ENCODE measurements at regions not wholly inside any gene's neighbourhood (a gene's known extent, or its start where the extent isn't known, plus 50 kb on each side); places are given as distances from the start of the nearest gene placed in this dataset.

DNA sequence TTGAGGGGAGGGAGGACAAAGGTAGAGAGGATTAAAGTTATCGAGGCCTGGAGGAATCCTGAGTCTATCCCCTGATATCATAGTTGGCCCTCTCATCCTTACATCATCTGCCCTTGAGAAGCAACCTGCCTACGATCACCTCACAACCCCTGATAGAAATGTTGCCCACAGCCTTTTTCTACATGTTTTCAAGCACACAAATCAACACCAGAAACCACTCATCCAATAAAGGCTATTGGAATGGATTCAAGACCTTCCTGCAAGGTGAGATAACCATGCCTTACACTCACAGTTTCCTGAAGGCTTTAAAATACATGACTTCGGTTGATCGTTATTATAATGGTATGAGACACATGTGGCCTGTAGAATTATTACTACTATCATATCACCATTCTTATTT lies 175.7 kb upstream of the EGLN3 start:
- no peak for FAIRE-seq
- H3K36me3 ChIP-seq (ENCODE audit: control insufficient read depth in 2 of 2, extremely low read depth in 1 of 2, insufficient read depth in 2 of 2, low read length in 2 of 2): no peaks in the 10 kb centered on the region
- H4K20me1 ChIP-seq (replicated peaks; ENCODE audit: control insufficient read depth, extremely low read depth, insufficient read depth, low read length): no peaks in the 10 kb centered on the region
- no peaks in the 10 kb centered on the region for H3K27me3 ChIP-seq (ENCODE audit: control insufficient read depth in 2 of 2, insufficient read depth in 2 of 2, low read length in 2 of 2)
- TF ChIP-seq EZH2 (IDR thresholded peaks at IDR 0.05; ENCODE audit: borderline replicate concordance, low read depth, low read length, severe bottlenecking) (no peak), POLR2AphosphoS5 (IDR thresholded peaks at IDR 0.05; ENCODE audit: insufficient read depth, low read depth, low read length) (no peak), FOS (IDR thresholded peaks at IDR 0.05; ENCODE audit: borderline replicate concordance, insufficient read depth, low read length) (no peak), JUN (IDR thresholded peaks at IDR 0.05; ENCODE audit: borderline replicate concordance, insufficient read depth, insufficient read length, low read depth) (no peak), POLR2A (IDR thresholded peaks at IDR 0.05; ENCODE audit: low read depth, low read length) (no peak), MYC (IDR thresholded peaks at IDR 0.05; ENCODE audit: low read depth, low read length) (no peak), GATA2 (IDR thresholded peaks at IDR 0.05; ENCODE audit: insufficient read depth, insufficient read length, low read depth, low read length) (no peak)
- TF ChIP-seq, protein P1, sequence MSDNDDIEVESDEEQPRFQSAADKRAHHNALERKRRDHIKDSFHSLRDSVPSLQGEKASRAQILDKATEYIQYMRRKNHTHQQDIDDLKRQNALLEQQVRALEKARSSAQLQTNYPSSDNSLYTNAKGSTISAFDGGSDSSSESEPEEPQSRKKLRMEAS (IDR thresholded peaks at IDR 0.05; ENCODE audit: insufficient read depth, insufficient read length): no peak
- TF ChIP-seq, protein P2, sequence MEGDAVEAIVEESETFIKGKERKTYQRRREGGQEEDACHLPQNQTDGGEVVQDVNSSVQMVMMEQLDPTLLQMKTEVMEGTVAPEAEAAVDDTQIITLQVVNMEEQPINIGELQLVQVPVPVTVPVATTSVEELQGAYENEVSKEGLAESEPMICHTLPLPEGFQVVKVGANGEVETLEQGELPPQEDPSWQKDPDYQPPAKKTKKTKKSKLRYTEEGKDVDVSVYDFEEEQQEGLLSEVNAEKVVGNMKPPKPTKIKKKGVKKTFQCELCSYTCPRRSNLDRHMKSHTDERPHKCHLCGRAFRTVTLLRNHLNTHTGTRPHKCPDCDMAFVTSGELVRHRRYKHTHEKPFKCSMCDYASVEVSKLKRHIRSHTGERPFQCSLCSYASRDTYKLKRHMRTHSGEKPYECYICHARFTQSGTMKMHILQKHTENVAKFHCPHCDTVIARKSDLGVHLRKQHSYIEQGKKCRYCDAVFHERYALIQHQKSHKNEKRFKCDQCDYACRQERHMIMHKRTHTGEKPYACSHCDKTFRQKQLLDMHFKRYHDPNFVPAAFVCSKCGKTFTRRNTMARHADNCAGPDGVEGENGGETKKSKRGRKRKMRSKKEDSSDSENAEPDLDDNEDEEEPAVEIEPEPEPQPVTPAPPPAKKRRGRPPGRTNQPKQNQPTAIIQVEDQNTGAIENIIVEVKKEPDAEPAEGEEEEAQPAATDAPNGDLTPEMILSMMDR (IDR thresholded peaks at IDR 0.05; ENCODE audit: extremely low read depth in 1 of 2, insufficient read depth in 1 of 2, low read depth in 1 of 2, low read length in 2 of 2): no peak
- intact Hi-C loops (cut with micrococcal nuclease): no loop called here
- H3K9me1 ChIP-seq (replicated peaks; ENCODE audit: control insufficient read depth, extremely low read depth, insufficient read depth, low read length): no peaks in the 10 kb centered on the region
- no peak overlapping the region for H3K27ac ChIP-seq (ENCODE audit: insufficient read depth, low read depth, low read length)
- no peak for DNase-seq (ENCODE audit: low read depth, low spot score)
- no peak overlapping the region for H2AFZ ChIP-seq (ENCODE audit: low read depth, low read length)
- no peak overlapping the region for H3K9ac ChIP-seq (replicated peaks; ENCODE audit: extremely low read depth, insufficient read depth, low read length)
- POLR2A ChIA-PET: no interaction called here
- CTCF ChIA-PET: interaction anchor here (1.5 kb wide), 1 partner anchor 28 kb away, joined by 4 read pairs; no protein-coding TSS in a partner anchor
- H3K4me2 ChIP-seq (ENCODE audit: insufficient read depth, low read length): no peak overlapping the region
- BruUV-seq (replicated peaks): no TSS peak
- H3K4me3 ChIP-seq (replicated peaks in 1 of 3; ENCODE audit: insufficient read depth in 1 of 3, low read depth in 1 of 3, low read length in 3 of 3): no peak overlapping the region
- no peaks in the 10 kb centered on the region for H3K9me3 ChIP-seq (replicated peaks; ENCODE audit: control insufficient read depth, insufficient read depth, low read length)
- H3K4me1 ChIP-seq (ENCODE audit: control insufficient read depth, extremely low read depth, insufficient read depth, low read length): no peaks in the 10 kb centered on the region
- no peaks in the 10 kb centered on the region for H3K79me2 ChIP-seq (ENCODE audit: control insufficient read depth, insufficient read depth, low read length)
- dilution Hi-C loops (cut with MboI; ENCODE audit: extremely low pct_ligation_motif_present, low sequenced_read_pairs): no loop called here

All from endothelial cell of umbilical vein (primary cell).